K562 (cell line): ENCODE measurements at regions not wholly inside any gene's neighbourhood (a gene's known extent, or its start where the extent isn't known, plus 50 kb on each side); places are given as distances from the start of the nearest gene placed in this dataset.

Source experiments
- ATAC-seq: fragments of 200-7000 bp; cut with Tn5 transposase; 3 replicates; pipeline ENCODE4 v1.9.1; 2020; ENCODE audit warnings: moderate library complexity
- BruUV-seq: library from RNA; stranded (reverse); fragments of 400-500 nt; replicated peaks from 2 replicates; lab custom pipeline; 2021; lab: Mats Ljungman, UMichigan
- CTCF ChIA-PET: fragments of 300-600 bp; formaldehyde crosslinking; extraction: SDS; loops from one replicate; lab custom pipeline; 2021; ENCODE audit warnings: low intra/inter-chr PET ratio; lab: Yijun Ruan, JAX
- POLR2A ChIA-PET: fragments of 300-600, 350-650 bp; sonication (Branson Sonifier 250); formaldehyde crosslinking; extraction: SDS; loops from one replicate; lab custom pipeline; 2021; ENCODE audit warnings: antibody characterized with exemption, inconsistent platforms; lab: Yijun Ruan, JAX
- DNase-seq, 4 experiments: peaks; one replicate each; pipeline versions ENCODE4 v3.0.0 to v3.0.0-alpha.2; 2011 to 2018; ENCODE audit warnings: low spot score in 3 of 4, mixed read lengths in 3 of 4; ENCODE audit errors: extremely low read depth in 1 of 4
- FAIRE-seq: peaks from 2 replicates; lab custom pipeline; 2011; peaks lifted over from hg19 to GRCh38; lab: Jason Lieb, UNC
- H2AFZ ChIP-seq: 2 replicates; pipeline ENCODE4 v1.6.0; 2011; ENCODE audit warnings: low read depth, low read length, control low read depth, inconsistent platforms
- H3K27ac ChIP-seq: fragments of 200-600 bp; 3 replicates; pipeline ENCODE4 v1.8.0; 2011; ENCODE audit warnings: low read depth, mild to moderate bottlenecking, control low read depth, inconsistent platforms, low read length, moderate library complexity, mixed read lengths; ENCODE audit errors: extremely low read depth
- H3K27me3 ChIP-seq, 2 experiments: fragments of 300-600 bp in 1 of 2; 2 replicates in 1 of 2; 3 replicates in 1 of 2; pipeline versions ENCODE4 v1.6.0 to v1.8.0; 2011; ENCODE audit warnings: inconsistent platforms in 2 of 2, low read length in 2 of 2, mild to moderate bottlenecking in 1 of 2, mixed read lengths in 1 of 2, moderate library complexity in 1 of 2; ENCODE audit not compliant: control insufficient read depth in 2 of 2, insufficient read depth in 2 of 2
- H3K36me3 ChIP-seq: fragments of 300-600 bp; 3 replicates; pipeline ENCODE4 v1.8.0; 2011; ENCODE audit warnings: mild to moderate bottlenecking, low read length, inconsistent platforms; ENCODE audit not compliant: control insufficient read depth, insufficient read depth
- H3K4me1 ChIP-seq, 2 experiments: fragments of 200-600 bp in 1 of 2; replicated peaks in 1 of 2; 2 replicates in 1 of 2; 3 replicates in 1 of 2; pipeline versions ENCODE4 v1.5.1 to v1.8.0; 2011; ENCODE audit warnings: inconsistent platforms in 2 of 2, low read length in 2 of 2, mild to moderate bottlenecking in 1 of 2, mixed read lengths in 1 of 2, moderate library complexity in 1 of 2; ENCODE audit not compliant: control insufficient read depth in 2 of 2, insufficient read depth in 2 of 2
- H3K4me2 ChIP-seq: 2 replicates; pipeline ENCODE4 v1.6.1; 2011; ENCODE audit warnings: low read length, control low read depth, inconsistent platforms, mixed read lengths; ENCODE audit not compliant: insufficient read depth
- H3K4me3 ChIP-seq: fragments of 200-600 bp; sonication (generic), shearing (Covaris generic); 2 replicates; pipeline ENCODE4 v1.5.1; 2016; ENCODE audit warnings: control low read depth, inconsistent platforms
- H3K79me2 ChIP-seq: fragments of 200-600 bp; 3 replicates; pipeline ENCODE4 v1.8.0; 2011; ENCODE audit warnings: low read length, inconsistent platforms; ENCODE audit not compliant: control insufficient read depth, insufficient read depth
- H3K9ac ChIP-seq, 2 experiments: 2 replicates each; pipeline versions ENCODE4 v1.6.0 to v1.6.1; 2011; ENCODE audit warnings: low read depth in 2 of 2, low read length in 2 of 2, control low read depth in 1 of 2, inconsistent platforms in 1 of 2, mild to moderate bottlenecking in 1 of 2, mixed read lengths in 1 of 2; ENCODE audit not compliant: insufficient read depth in 1 of 2
- H3K9me1 ChIP-seq: one replicate; pipeline ENCODE4 v1.6.0; 2011; ENCODE audit warnings: inconsistent platforms, mild to moderate bottlenecking, low read length, moderate library complexity; ENCODE audit not compliant: control insufficient read depth, insufficient read depth
- H3K9me3 ChIP-seq: replicated peaks from 2 replicates; pipeline ENCODE4 v1.5.1; 2011; ENCODE audit warnings: low read depth, low read length, inconsistent platforms; ENCODE audit not compliant: control insufficient read depth, insufficient read depth
- H4K20me1 ChIP-seq: replicated peaks from 2 replicates; pipeline ENCODE4 v1.6.1; 2011; ENCODE audit warnings: low read length, inconsistent platforms, mixed read lengths; ENCODE audit not compliant: control insufficient read depth, insufficient read depth
- BHLHE40 ChIP-seq: IDR thresholded peaks from 2 replicates; pipeline ENCODE4 v1.6.1; 2011; ENCODE audit warnings: low read length, improper control_type of control experiment
- DLX4 ChIP-seq: fragments of 250-450 bp; sonication (Bioruptor Pico); IDR thresholded peaks from 2 replicates; pipeline ENCODE4 v1.6.1; 2021; ENCODE audit warnings: mild to moderate bottlenecking
- ESRRA ChIP-seq: fragments of 450-650 bp; IDR thresholded peaks from 2 replicates; pipeline ENCODE4 v1.6.1; 2014; ENCODE audit warnings: low read depth, mild to moderate bottlenecking, moderate library complexity, borderline replicate concordance
- FOXO4 ChIP-seq: fragments of 450-650 bp; formaldehyde crosslinking; IDR thresholded peaks from 2 replicates; pipeline ENCODE4 v1.4.0; 2020; ENCODE audit warnings: mild to moderate bottlenecking, moderate library complexity
- HDAC1 ChIP-seq, 2 experiments: fragments of 450-650 bp; IDR thresholded peaks; 2 replicates each; pipeline ENCODE4 v1.6.1; 2016 to 2017; ENCODE audit warnings: inconsistent platforms in 1 of 2, mild to moderate bottlenecking in 1 of 2, moderate library complexity in 1 of 2
- KAT7 ChIP-seq: sonication (generic); formaldehyde crosslinking; IDR thresholded peaks from 2 replicates; pipeline ENCODE4 v1.8.0; 2022; ENCODE audit warnings: missing genetic modification reagents, mild to moderate bottlenecking, borderline replicate concordance
- POLR2AphosphoS5 ChIP-seq: IDR thresholded peaks from 2 replicates; pipeline ENCODE4 v1.6.1; 2011; ENCODE audit warnings: mild to moderate bottlenecking, low read depth, low read length, moderate library complexity; ENCODE audit not compliant: control insufficient read depth, insufficient read depth
- RHOXF2B ChIP-seq: fragments of 250-450 bp; sonication (Bioruptor Pico); conservative IDR thresholded peaks from 2 replicates; pipeline ENCODE4 v1.5.1; 2021
- SMAD2 ChIP-seq: fragments of 150-350 bp; IDR thresholded peaks from 2 replicates; pipeline ENCODE4 v1.6.1; 2014; ENCODE audit warnings: low read depth, mild to moderate bottlenecking, low read length
- TARDBP ChIP-seq: fragments of 450-650 bp; IDR thresholded peaks from 2 replicates; pipeline ENCODE4 v1.6.1; 2016
- ZBTB7A ChIP-seq: IDR thresholded peaks from 2 replicates; pipeline ENCODE4 v1.6.1; 2011; ENCODE audit warnings: low read depth, mild to moderate bottlenecking, low read length, moderate library complexity, borderline replicate concordance; ENCODE audit not compliant: control insufficient read depth
- ZNF583 ChIP-seq: fragments of 250-450 bp; sonication (Bioruptor Pico); IDR thresholded peaks from 2 replicates; pipeline ENCODE4 v1.4.0; 2020
- WGBS: fragments of 100-300 bp; shearing (Covaris generic); methylation state at CpG from one replicate; pipeline ENCODE4 v1.1.6; 2016; ENCODE audit warnings: low coverage, mixed read lengths; ENCODE audit not compliant: insufficient coverage; ENCODE audit errors: missing lambda C conversion rate; 5-methylcytosine and 5-hydroxymethylcytosine counted together
- in situ Hi-C: fragments of 300-500 bp; cut with MboI; formaldehyde crosslinking; loops from 4 replicates; pipeline ENCODE4 v1.15.0; 2018; ENCODE audit warnings: inconsistent platforms, mixed read lengths
- intact Hi-C: fragments of 100-400 bp; cut with micrococcal nuclease; formaldehyde crosslinking; loops from 2 replicates; pipeline ENCODE4 v1.14.2; 2022

GRCh38 chr2:191578031-191578430, 99.9 kb upstream of the NABP1 start:
- H3K4me2 ChIP-seq: no peak overlapping the region
- H3K36me3 ChIP-seq: no peaks in the 10 kb centered on the region
- no TSS peak for BruUV-seq
- intact Hi-C loops: loop anchor here (10.0 kb wide), 1 partner anchor 257 kb away; no protein-coding TSS in a partner anchor
- H3K79me2 ChIP-seq: no peaks in the 10 kb centered on the region
- CTCF ChIA-PET: no interaction called here
- 72% methylated on average over 3 of the region's 3 CpGs for WGBS
- H3K4me1 ChIP-seq: no peaks in the 10 kb centered on the region; a peak in 2 of 5 replicates
- H3K9me3 ChIP-seq: no peaks in the 10 kb centered on the region
- no peak for TF ChIP-seq DLX4 (CRISPR knock-in tag)
- TF ChIP-seq ZBTB7A: no peak
- no peak for TF ChIP-seq RHOXF2B (CRISPR knock-in tag)
- no peak for TF ChIP-seq TARDBP
- no peak for TF ChIP-seq ZNF583 (CRISPR knock-in tag)
- TF ChIP-seq FOXO4 (CRISPR knock-in tag): no peak
- no peak for TF ChIP-seq ESRRA
- TF ChIP-seq POLR2AphosphoS5: no peak
- TF ChIP-seq BHLHE40: no peak
- TF ChIP-seq KAT7 (CRISPR knock-in tag): no peak
- no peak for TF ChIP-seq HDAC1 (IDR thresholded peaks at IDR 0.05)
- TF ChIP-seq SMAD2: no peak
- TF ChIP-seq, all 486 proteins: peak for 0
- Histone ChIP-seq H4K20me1 (no peaks in the 10 kb centered on the region), H3K4me3 (no peak overlapping the region), H3K27me3 (no peaks in the 10 kb centered on the region), H3K9me1 (no peaks in the 10 kb centered on the region), H2AFZ (no peak overlapping the region), H3K27ac (no peak overlapping the region), H3K9ac (no peak overlapping the region)
- no peak for FAIRE-seq
- DNase-seq: no peak
- ATAC-seq: no peak
- in situ Hi-C loops: no loop called here
- POLR2A ChIA-PET: no interaction called here
